HG03196 (cell line): ENCODE measurements at regions not wholly inside any gene's neighbourhood (a gene's known extent, or its start where the extent isn't known, plus 50 kb on each side); places are given as distances from the start of the nearest gene placed in this dataset.
"Not testable (repeated sequence)": the region's sequence is repeated elsewhere in the genome, so short reads cannot be mapped to it uniquely, and the experiment has no call there.

ENCODE experiments used
- ATAC-seq: cut with Tn5 transposase; IDR thresholded peaks from one replicate; pipeline ENCODE4 v1.9.1; 2021; ENCODE audit not compliant: unreplicated experiment

DNA sequence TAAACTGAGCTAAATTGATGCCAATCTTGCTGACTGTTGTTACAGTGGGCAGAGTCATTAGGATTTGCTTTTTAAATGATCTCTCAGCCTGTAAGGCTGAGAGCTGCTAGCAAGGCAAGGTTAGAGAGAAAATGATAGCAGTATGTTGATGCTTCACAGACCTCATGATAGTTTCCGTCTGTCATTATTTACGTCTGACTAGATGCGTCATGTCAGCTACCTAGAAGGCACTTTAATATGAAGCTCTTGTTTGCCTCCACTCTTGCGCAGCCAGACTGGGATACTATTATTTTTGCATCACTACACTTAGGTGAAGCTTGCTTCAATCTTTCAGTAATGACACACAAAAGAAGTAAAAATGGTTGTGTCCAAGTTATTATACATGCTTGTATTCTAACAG, 313.8 kb downstream of the LNPK start:
- no peak for ATAC-seq

DNA sequence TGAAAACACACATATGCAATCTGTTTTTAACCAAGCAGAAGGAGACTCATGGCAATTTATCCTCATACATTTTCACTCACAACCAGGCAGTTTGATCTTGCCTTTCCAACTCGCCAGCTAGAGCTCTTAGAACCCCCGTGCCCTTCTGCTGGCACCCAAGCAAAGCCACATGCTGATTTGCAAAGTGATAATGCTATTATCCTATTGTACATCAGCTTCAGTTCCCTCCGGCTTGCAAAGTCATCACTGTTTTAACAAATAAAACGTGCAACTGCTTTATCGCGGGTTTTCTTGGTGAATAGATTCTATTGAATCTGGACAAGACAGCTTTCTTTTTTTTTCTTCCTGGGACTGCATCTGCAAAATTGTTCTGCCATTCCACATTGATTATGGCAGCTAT, 314.6 kb downstream of the LNPK start:
- ATAC-seq: no peak

DNA sequence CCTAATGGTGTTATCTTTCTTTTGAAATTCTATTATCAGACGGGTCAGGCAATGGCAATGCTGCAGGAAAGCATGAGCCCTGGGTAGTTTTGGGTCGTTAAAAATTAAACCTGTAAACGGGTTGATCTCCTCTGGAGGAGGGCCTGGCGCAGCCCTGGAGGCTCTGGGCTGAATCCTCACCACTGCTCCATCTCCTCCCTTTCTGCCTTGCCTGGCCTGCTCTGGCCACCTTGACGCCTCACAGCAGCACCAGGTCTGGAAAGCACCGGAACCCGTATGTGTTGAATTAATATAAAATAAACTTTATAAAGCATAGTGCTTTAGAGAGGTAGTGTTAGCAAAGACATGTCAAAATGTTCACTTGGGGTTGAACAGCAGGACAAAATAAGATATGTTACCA, 316.1 kb downstream of the LNPK start:
- no peak for ATAC-seq

DNA sequence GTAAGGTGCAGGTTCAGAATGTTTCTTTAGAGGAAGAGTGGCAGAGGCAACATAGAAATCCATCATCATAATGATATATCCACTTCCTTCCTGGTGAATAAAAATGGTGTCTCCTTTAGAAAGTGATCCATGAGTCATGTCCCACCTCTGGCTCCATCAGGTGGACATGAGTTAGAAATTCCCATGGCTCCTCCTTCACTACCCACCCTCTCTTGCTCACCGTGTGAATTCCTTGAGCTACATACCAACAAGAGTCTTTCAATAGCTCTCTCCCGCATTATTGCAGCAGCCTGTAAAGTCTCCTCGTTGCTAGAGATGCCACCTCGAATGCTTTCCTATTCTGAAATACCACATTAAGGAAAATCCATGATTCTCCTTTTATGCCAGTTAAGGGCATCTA, 317.6 kb downstream of the LNPK start:
- no peak for ATAC-seq

DNA sequence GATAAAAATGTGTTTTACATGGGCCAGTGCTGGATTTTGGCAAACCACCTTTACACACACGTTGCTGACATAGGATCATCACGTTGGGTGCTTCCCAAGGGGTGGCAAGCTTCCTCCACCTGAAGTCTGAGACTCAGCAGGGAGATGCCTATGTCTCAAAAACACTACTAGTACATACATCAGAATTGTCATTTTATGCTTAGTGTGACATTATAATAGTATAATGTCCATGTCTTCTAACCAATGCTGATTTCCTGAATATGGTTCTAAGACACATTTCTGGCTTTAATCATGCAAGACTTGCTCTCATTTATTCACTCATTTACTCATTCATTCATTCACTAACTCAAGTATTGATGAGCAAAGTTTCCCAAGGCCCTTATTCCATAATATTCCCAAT, 322.3 kb downstream of the LNPK start:
- ATAC-seq: no peak

DNA sequence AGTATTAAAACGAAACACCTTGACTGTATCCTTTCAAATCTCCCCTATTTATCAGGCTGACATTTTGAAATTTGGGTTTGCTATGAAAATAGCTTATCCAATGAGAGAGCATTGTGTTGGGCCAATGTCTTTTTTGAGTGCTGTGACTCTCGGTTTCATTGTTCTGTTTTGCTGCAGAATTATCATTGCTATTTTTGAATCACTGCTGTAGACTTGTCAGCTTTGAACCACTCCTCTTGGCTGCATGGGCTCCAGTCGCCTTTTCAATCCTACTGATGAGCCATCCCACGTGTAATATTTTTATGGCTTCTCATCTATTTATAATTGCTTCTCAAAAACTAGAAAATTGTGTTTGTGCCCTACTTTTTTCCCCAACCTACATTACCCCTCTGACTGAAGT, 322.8 kb downstream of the LNPK start:
- no peak for ATAC-seq

DNA sequence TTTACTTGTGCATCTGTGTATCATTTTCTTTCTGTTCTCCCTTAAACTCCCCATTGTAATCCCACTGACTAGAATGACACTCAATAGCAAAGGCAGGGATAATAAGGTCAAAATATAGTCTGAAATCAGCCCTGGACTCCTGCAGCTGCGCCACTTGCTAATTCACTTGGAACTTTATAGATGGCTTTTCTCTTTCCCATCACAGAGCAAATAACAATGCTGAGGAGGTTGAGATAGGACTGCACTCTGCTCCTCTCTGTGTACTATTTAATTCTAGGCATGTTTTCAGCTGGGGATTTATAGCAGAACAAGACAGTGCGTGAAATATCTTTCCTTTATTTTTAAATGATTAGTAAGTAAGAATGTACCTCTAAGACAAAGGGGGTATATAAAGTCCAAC, 324.2 kb downstream of the LNPK start:
- no peak for ATAC-seq

DNA sequence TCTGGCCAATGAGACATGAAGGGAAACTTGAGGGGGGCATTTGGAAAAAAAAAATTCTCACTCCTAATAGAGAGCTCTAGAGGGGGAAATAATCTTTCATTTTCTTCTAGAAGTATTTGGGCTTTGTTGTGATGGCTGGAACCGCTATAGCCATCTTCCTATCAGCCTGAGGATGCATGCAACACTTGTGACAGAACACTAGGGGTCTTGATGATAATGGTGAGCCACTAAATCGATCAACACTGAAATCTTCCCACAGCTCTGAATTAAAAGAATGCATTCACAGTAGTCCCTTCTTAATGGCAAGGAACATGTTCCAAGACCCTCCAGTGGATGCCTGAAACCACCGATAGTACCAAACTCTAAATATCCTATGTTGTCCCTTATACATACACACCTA, 325.3 kb downstream of the LNPK start:
- ATAC-seq: no peak

DNA sequence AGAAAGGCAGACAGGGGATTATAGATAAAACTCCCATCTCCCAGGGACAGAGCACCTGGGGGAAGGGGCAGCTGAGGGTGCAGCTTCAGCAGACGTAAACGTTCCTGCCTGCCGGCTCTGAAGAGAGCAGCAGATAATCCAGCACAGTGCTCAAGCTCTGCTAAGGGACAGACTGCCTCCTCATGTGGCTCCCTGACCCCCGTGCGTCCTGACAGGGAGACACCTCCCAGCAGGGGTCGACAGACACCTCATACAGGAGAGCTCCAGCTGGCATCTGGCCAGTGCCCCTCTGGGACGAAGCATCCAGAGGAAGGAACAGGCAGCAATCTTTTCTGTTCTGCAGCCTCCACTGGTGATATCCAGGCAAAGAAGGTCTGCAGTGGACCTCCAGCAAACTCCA, 333.3 kb downstream of the LNPK start:
- not testable (repeated sequence) for ATAC-seq

DNA sequence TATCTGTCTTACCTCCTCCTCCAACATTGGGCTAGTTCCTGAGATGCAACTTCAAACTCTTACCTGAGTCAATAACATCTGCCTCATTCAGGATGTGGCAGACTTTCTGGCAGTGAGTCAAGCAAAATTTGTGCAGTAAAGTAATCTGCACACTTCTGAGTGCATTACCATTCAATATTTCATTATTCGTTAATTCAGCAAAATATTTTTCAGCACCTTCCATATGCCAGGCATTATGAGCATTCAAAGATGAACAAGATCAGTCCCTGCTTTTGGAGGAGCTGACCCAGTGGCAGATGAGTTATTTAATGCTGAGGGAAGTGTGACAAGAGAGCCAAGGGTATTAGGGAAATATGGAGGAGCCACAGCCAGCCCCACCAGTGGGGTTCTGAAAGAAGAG, 339.7 kb downstream of the LNPK start:
- no peak for ATAC-seq

DNA sequence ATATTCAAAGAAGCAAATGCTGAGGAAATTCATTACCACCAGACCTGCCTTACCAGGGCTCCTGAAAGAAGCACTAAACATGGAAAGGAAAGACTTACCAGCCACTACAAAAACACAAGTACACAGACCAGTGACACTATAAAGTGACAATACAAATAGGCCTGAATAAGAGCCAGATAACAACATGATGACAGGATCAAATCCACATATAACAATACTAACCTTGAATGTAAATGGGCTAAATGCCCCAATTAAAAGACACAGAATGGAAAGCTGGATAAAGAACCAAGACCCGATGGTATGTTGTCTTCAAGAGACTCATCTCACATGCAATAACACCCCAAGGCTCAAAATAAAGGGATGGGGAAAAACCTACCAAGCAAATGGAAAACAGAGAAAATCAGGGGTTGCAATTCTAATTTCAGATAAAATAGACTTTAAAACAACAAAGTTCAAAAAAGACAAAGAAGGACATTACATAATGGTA, 353.4 kb downstream of the LNPK start:
- no peak for ATAC-seq

DNA sequence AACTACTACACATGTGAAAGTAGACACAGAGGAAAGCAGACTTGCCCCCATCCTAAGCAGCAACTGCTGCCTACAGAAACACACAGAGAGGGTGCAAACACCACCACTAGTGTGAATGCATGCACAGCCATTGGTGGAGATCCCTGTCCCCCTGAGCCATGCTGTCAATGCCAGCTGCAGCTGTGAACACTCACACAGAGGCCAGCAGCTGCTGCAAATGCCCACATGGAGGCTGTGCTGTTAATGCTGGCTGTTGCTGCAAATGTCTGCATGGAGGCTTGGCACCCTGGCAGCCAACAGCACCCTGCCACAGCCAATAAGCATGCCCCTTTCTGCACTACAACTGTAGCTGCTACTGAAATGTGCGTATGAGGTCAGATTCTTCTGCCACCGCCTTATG, 355.0 kb downstream of the LNPK start:
- ATAC-seq: no peak

DNA sequence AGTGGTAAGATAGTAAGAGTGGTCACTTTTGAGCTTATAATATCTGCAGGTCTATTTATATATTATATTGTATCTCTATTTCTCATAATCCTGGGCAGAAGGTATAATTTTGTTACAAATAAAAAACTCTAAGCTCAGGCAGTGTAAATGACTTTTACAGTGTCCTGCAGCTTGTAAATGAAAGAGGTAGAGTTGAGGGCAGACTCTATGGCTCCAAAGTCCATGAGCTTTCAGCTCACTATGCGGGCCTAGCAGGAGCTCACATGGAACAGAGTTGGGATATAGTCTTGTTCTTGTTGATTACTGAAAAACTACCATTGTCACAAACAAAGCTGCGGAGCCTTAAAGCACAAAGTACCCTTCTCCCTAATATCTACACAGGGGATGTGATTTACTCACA, 361.4 kb downstream of the LNPK start:
- no peak for ATAC-seq

DNA sequence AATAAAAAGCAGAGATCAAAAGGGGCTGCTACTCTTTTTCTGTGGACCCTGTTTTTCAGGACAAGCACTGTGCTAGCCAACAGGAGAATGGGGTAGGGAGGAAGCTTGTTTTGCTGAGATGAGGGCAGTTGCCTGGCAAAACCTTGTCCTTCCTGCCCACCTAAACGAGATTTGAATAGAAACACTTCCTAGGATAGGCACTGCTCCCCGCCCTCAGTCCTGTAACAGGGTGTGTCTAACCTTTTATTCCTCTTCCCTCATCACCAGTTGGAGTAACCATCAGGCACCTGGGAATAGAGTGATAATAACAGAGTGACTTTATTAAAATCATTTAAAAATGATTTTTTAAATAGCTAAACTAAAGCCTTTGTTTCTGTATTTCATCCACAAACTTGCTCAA, 368.8 kb downstream of the LNPK start:
- ATAC-seq: no peak

DNA sequence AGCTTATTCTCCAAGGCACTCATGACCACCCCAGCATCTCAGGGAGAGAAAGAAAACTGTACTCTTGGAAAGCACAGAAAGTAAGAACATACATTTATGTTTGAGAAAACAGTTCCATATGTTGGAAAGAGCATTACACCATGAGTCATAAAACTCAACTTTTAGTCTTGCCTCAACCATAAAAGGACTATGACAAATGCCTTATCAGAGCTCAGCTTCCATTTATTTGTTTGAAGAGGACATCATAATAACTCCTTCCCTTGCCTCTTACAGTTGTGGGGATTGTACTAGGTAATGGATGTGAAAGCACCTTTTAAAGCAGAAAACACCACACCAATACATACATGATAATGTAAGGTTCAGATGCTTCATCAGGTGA, 370.8 kb downstream of the LNPK start:
- no peak for ATAC-seq

DNA sequence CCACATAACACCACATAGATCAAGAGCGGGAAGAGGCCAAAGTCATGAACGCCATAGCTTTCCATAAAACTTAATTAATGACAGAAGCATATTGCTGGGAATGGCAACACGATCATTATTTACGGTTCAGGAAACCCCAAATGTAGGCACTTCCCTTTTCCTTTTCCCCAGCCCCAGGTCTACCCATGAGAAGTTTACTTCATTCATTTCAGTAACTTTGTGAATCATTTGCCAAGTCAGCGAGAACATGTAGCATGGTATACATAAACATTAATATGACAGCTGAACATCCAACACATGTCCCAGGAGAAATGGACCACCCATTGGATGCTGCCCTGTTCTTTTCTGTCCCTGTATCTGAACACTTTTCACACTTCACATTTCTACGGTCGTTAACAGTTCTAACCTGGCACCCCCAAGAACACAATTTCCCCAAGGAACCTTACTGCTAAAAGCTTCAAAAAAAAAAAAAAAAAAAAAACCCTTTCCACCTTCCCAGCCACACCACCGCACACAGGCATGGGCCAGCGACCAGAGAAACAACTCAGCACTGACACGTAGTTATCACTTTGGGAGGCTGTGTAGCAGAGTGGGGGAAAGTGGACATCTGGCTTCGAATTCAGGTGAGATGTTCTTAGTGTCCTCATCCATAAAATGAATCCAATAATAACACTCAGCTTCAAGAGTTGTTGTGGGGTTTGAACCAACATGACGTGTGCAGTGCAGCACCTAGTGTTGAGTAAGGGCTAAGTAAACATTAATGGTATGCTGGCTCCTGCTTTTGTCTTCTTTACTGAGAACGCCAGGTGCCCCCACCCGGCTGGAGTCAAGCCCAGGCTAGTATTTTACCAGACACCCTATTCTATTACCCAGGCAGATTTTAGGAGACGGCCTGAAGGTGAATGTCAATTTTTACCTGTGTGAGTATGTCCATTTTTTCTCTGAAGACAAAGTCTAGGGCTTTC, 371.5 kb downstream of the LNPK start:
- ATAC-seq: no peak

DNA sequence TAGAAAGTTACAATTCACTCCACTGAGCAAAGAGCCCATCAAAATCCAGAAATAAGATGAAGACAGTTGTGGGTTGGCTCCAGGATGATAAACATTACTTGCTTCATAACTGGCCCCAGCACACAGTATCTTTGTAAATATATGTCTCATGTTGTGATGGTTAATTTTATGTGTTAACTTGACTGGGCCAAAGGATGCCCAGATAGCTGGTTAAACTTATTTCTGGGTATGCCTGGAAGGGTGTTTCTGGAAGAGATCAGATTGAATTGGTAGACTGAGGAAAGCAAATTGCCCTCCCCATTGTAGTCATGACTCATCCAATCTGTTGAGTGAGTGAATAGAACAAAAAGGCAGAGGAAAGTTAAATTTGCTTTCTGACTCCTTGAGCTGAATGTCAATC, 373.8 kb downstream of the LNPK start:
- ATAC-seq: no peak

DNA sequence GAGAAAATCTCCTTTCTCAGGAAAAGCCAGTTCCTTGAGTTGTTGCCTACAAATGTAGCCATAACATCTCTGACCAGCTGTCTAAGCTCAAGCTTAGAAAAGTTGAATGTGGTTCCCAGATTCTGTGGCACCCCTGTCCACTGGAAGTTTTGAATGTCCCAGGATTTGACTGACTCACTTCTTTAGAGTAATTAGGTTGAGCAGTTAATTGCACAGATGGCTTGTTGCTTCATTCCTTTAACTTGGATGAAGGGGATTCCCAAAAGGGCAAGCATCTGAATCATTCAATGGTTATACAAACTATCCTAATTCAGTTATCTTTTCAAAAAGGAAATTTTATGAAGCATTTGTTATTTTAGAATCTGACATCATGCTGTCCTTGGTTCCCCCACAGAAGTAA, 374.7 kb downstream of the LNPK start:
- ATAC-seq: no peak

DNA sequence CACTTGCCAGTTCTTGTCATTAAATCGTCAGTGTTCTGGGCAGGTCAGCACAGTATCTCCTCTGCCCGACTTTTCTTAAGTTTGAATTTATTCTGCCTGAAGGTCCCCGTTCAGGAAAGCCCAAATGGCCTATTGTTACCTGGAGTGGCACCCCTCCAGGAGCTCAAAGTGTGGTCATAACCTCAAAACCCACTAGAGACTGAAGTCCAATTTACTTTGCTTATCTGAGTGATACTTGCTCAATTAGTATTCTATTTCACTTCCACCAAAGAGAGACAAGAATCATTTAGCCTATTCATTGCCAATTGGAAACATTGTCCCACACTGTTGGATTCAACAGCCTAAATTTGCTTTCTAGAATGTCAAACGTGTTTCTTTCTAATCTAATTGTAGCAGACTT, 375.3 kb downstream of the LNPK start:
- ATAC-seq: no peak

DNA sequence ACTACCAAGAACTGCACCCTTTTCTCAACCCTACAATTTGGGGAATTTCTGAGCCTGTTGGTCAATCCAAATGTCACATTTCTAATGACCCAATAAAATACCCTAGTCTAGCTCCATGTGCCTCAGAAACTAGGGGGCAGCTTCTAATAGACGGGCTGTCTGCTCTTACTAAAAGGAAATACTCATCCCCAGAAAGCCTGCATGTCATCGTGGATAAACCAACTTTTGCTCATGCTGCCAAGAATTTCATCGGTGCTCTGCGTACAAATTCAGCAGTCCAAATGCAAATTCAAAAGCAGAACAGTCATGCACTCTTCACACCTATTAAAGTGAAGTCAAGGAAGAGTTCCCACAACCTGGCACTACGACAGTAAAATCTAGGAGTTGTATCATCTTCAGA, 377.3 kb downstream of the LNPK start:
- ATAC-seq: no peak

DNA sequence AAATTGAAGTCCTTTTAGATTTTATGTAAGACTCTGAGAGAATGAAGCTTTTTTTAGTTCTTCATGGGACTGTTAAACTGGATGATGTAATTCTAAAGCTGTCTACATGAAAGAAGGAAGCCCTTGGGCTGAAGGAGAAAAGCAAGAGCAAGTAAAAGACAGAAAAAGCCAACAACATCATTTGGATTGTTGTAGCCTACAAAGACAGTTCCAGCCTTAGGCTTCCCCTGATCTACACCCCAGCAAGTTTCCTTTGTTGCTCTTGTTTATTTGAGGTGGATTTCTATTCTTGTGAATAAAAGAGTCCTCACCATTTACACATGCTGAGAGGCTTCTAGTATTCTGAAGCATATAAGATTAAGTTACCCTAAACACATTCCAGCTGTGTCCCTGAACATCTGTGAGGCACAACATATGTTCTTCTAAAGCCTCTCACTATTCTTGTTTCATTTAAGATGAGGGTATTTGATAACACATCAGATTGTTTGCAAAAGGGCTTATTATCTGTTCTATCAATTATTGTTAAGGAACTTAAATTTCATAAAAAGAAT, 377.8 kb downstream of the LNPK start:
- no peak for ATAC-seq

DNA sequence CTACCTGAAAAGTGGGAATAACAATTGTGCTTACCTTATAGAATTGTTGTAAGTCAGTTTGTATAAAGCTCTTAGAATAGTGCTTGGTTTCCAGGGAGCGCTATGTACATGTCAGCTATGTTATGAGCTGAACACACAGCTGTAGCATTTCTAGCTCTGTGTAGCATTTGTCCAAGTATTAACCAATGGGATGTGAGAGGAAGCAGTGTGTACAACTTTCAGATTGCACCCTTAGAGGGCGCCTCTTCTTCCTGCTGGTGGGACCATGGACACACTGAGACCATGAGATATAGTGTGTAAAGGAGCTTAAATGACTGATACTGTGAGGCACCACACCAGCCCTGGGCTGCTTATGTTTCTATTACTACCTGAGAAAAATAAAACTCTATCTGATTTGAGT, 380.2 kb downstream of the LNPK start:
- no peak for ATAC-seq

DNA sequence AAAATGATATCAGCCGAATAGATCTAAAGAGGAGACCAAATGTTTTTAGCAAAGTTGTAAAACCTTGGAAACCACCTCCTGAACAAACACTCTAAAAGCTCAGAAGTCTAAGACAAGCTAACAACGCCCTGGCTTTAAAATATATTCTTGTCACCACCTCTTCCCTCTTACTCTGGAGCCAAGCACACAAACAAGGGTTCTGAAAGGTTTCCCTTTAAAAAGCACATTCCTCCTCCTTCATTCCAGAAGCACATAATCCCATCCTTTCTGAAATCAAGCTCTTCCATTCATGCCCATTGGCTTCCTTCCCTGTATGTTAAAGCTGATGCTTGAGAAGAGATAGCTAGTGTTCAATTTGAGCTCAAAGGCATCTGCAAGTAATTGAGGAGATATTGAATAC, 382.0 kb downstream of the LNPK start:
- ATAC-seq: no peak
